ENCODE measurements at regions not wholly inside any gene's neighbourhood (a gene's known extent, or its start where the extent isn't known, plus 50 kb on each side); places are given as distances from the start of the nearest gene placed in this dataset.
A peak's percentile ranks its signal among the peaks of the same experiment; 100 is the strongest.
"Not testable (repeated sequence)": the region's sequence is repeated elsewhere in the genome, so short reads cannot be mapped to it uniquely, and the experiment has no call there.

DNA sequence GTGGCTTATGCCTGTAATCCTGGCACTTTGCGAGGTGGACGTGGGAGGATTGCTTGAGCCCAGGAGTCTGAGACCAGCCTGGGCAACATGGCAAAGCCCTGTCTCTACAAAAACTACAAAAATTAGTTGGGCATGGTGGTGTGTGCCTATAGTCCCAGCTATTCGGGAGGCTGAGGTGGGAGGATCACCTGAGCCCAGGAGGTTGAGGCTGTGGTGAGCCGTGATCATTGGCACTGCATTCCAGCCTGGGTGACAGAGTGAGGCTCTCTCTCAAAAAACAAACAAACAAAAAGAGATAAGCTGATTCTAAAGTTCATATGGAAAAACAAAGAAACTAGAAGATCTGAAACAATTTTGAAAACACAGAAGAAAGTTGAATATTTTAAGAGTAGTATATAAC is 136.9 kb downstream of the GPR85 start:
- not testable (repeated sequence) for DNase-seq

DNA sequence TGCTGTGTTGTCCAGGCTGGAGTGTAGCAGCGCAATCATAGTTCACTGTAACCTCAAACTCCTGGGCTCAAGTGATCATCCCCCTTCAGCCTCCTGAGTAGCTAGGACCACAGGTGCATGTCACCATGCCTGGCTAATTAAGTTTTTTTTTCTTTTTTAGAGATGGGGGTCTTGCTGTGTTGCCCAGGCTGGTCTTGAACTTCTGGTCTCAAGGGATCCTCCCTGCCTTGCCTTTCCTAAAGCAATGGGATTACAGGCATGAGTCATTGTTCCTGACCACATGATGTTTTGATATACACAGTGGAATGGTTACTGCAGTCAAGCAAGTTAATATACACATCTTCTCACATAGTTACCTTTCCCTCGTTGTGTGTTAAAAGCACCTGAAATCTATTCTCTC is 140.3 kb downstream of the GPR85 start:
- intact Hi-C loops (cut with DNase I) = no loop called here
- Histone ChIP-seq H3K4me3 (ENCODE audit: low read length in 2 of 2) (no peak overlapping the region), H3K9me3 (ENCODE audit: control insufficient read depth, low read length) (no peaks in the 10 kb centered on the region), H3K27me3 (ENCODE audit: control insufficient read depth in 1 of 2, insufficient read depth in 2 of 2, low read length in 1 of 2) (no peaks in the 10 kb centered on the region), H3K4me1 (ENCODE audit: control insufficient read depth in 1 of 2, insufficient read depth in 2 of 2, low read length in 2 of 2) (no peaks in the 10 kb centered on the region), H3K27ac (ENCODE audit: low read depth in 1 of 2, low read length in 2 of 2) (no peak overlapping the region), H3K36me3 (ENCODE audit: control insufficient read depth in 1 of 2, insufficient read depth in 2 of 2, low read length in 1 of 2) (no peaks in the 10 kb centered on the region)
- ATAC-seq (ENCODE audit: low FRiP score) (no peak), DNase-seq (no peak)
- 92 to 93% methylated on average over 2 of the region's 2 CpGs for WGBS, 2 donors

More for the DNA sequence above, 136.9 kb downstream of the GPR85 start:
- ATAC-seq (ENCODE audit: low FRiP score); H3K27ac ChIP-seq (ENCODE audit: low read depth in 1 of 2, low read length in 2 of 2); H3K27me3 ChIP-seq (ENCODE audit: control insufficient read depth in 1 of 2, insufficient read depth in 2 of 2, low read length in 1 of 2); H3K4me1 ChIP-seq (ENCODE audit: control insufficient read depth in 1 of 2, insufficient read depth in 2 of 2, low read length in 2 of 2); H3K9me3 ChIP-seq (ENCODE audit: control insufficient read depth, low read length); H3K36me3 ChIP-seq (ENCODE audit: control insufficient read depth in 1 of 2, insufficient read depth in 2 of 2, low read length in 1 of 2); H3K4me3 ChIP-seq (ENCODE audit: low read length in 2 of 2); intact Hi-C loops (cut with DNase I): not testable (repeated sequence)
- WGBS, 2 donors = 68 to 70% methylated on average over 4 of the region's 4 CpGs

DNA sequence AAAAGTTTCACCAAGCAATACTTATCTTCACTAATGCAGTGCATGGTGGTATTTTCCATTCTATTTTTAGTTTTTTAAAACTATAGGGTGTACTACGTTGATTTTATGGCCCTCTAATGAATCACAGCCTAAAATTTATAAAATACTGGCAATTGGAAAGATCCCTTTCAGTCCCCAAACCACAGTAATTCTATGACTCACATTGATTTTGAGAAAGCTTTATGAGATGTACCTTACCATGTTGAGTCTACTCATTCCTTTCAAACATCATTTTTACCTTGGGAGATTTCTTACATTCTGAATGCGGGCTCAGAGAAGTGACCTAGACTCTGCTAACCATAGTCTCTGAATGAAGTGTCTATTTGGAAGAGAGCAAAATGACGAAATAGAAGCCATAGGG is 141.6 kb downstream of the GPR85 start:
- Histone ChIP-seq H3K4me3 (ENCODE audit: low read length in 2 of 2) (no peak overlapping the region), H3K4me1 (ENCODE audit: control insufficient read depth in 1 of 2, insufficient read depth in 2 of 2, low read length in 2 of 2) (no peaks in the 10 kb centered on the region), H3K9me3 (ENCODE audit: control insufficient read depth, low read length) (no peaks in the 10 kb centered on the region), H3K27me3 (ENCODE audit: control insufficient read depth in 1 of 2, insufficient read depth in 2 of 2, low read length in 1 of 2) (no peaks in the 10 kb centered on the region), H3K36me3 (ENCODE audit: control insufficient read depth in 1 of 2, insufficient read depth in 2 of 2, low read length in 1 of 2) (no peaks in the 10 kb centered on the region), H3K27ac (ENCODE audit: low read depth in 1 of 2, low read length in 2 of 2) (no peak overlapping the region)
- ATAC-seq (ENCODE audit: low FRiP score) = no peak
- intact Hi-C loops (cut with DNase I) = no loop called here
- 66 to 74% methylated on average over 3 of the region's 3 CpGs for WGBS, 2 donors
- DNase-seq = no peak

GRCh38 chr7:112942981-112943380 is 143.6 kb downstream of the GPR85 start:
- 96 to 100% methylated on average over 1 of the region's 1 CpG for WGBS, 2 donors

DNA sequence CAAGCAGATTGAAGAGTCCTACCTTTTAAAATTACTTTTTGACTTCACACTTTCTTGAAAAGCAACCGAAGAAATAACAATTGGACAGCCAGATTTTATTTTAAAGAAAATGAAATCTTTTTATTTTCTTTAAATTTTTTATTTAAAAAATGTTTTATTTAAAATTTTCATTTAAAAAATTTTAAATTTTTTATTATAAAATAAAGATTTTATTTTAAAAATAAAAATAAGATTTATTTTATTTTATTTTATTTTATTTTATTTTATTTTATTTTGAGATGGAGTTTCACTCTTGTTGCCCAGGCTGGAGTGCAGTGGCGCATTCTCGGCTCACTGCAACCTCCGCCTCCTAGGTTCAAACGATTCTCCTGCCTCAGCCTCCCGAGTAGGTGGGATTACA is 144.5 kb downstream of the GPR85 start:
- WGBS, 2 donors = 89 to 94% methylated on average over 6 of the region's 6 CpGs
- not testable (repeated sequence) for H3K9me3 ChIP-seq (ENCODE audit: control insufficient read depth, low read length); H3K4me1 ChIP-seq (ENCODE audit: control insufficient read depth in 1 of 2, insufficient read depth in 2 of 2, low read length in 2 of 2); H3K27ac ChIP-seq (ENCODE audit: low read depth in 1 of 2, low read length in 2 of 2); H3K36me3 ChIP-seq (ENCODE audit: control insufficient read depth in 1 of 2, insufficient read depth in 2 of 2, low read length in 1 of 2); H3K27me3 ChIP-seq (ENCODE audit: control insufficient read depth in 1 of 2, insufficient read depth in 2 of 2, low read length in 1 of 2); DNase-seq; ATAC-seq (ENCODE audit: low FRiP score); H3K4me3 ChIP-seq (ENCODE audit: low read length in 2 of 2)
- intact Hi-C loops (cut with DNase I) = loop anchor here in 1 of 2 donors (5.0 kb wide), 1 partner anchor 150 kb away; the partner anchor contains the start of gene TMEM168

More at GRCh38 chr7:112942981-112943380, 143.6 kb downstream of the GPR85 start:
- Histone ChIP-seq H3K36me3 (ENCODE audit: control insufficient read depth in 1 of 2, insufficient read depth in 2 of 2, low read length in 1 of 2) (no peaks in the 10 kb centered on the region), H3K9me3 (ENCODE audit: control insufficient read depth, low read length) (no peaks in the 10 kb centered on the region), H3K4me1 (ENCODE audit: control insufficient read depth in 1 of 2, insufficient read depth in 2 of 2, low read length in 2 of 2) (no peaks in the 10 kb centered on the region), H3K27me3 (ENCODE audit: control insufficient read depth in 1 of 2, insufficient read depth in 2 of 2, low read length in 1 of 2) (no peaks in the 10 kb centered on the region), H3K4me3 (ENCODE audit: low read length in 2 of 2) (no peak overlapping the region), H3K27ac (ENCODE audit: low read depth in 1 of 2, low read length in 2 of 2) (no peak overlapping the region)
- DNase-seq = no peak
- intact Hi-C loops (cut with DNase I) = loop anchor here in 1 of 2 donors (5.0 kb wide), 1 partner anchor 151 kb away; the partner anchor contains the start of gene TMEM168
- no peak for ATAC-seq (ENCODE audit: low FRiP score)

- H3K27ac ChIP-seq (ENCODE audit: low read depth in 1 of 2, low read length in 2 of 2) = peak overlapping the region in 1 of 2 donors; percentile 70
- H3K36me3 ChIP-seq (ENCODE audit: control insufficient read depth in 1 of 2, insufficient read depth in 2 of 2, low read length in 1 of 2) = no peaks in the 10 kb centered on the region
- intact Hi-C loops (cut with DNase I) = loop anchor here in 1 of 2 donors (5.0 kb wide), 1 partner anchor 148 kb away; the partner anchor contains the start of gene TMEM168
- H3K4me3 ChIP-seq (ENCODE audit: low read length in 2 of 2) = peak overlapping the region; percentile 51 to 56
- H3K4me1 ChIP-seq (ENCODE audit: control insufficient read depth in 1 of 2, insufficient read depth in 2 of 2, low read length in 2 of 2) = peaks cover 3 to 5% of the 10 kb centered on the region in 2 donors
- H3K27me3 ChIP-seq (ENCODE audit: control insufficient read depth in 1 of 2, insufficient read depth in 2 of 2, low read length in 1 of 2) = no peaks in the 10 kb centered on the region
- peak; percentile 73 for ATAC-seq (ENCODE audit: low FRiP score)
- no peaks in the 10 kb centered on the region for H3K9me3 ChIP-seq (ENCODE audit: control insufficient read depth, low read length)
- DNase-seq = no peak
- WGBS, 2 donors = 7 to 11% methylated on average over 8 of the region's 8 CpGs
These were observed 146.3 kb downstream of the GPR85 start for GRCh38 chr7:112940314-112940732.

GRCh38 chr7:112939574-112940313 is 146.9 kb downstream of the GPR85 start:
- Histone ChIP-seq H3K27me3 (ENCODE audit: control insufficient read depth in 1 of 2, insufficient read depth in 2 of 2, low read length in 1 of 2) (no peaks in the 10 kb centered on the region), H3K4me1 (ENCODE audit: control insufficient read depth in 1 of 2, insufficient read depth in 2 of 2, low read length in 2 of 2) (peaks cover 3 to 5% of the 10 kb centered on the region in 2 donors), H3K9me3 (ENCODE audit: control insufficient read depth, low read length) (no peaks in the 10 kb centered on the region), H3K4me3 (ENCODE audit: low read length in 2 of 2) (peak overlapping the region; percentile 91), H3K36me3 (ENCODE audit: control insufficient read depth in 1 of 2, insufficient read depth in 2 of 2, low read length in 1 of 2) (no peaks in the 10 kb centered on the region), H3K27ac (ENCODE audit: low read depth in 1 of 2, low read length in 2 of 2) (peak overlapping the region in 1 of 2 donors; percentile 70)
- WGBS, 2 donors = 0% methylated on average over 55 of the region's 55 CpGs
- ATAC-seq (ENCODE audit: low FRiP score) (peak; percentile 100), DNase-seq (peak; percentile 100)
- intact Hi-C loops (cut with DNase I) = loop anchor here (5.0 to 10.0 kb wide), 3 partner anchors 42 to 175 kb away; partner anchors contain the start of genes SMIM30 (in 2 of the 2) and TMEM168 (in 1 of the 2)

GRCh38 chr7:112938863-112939573 is 147.6 kb downstream of the GPR85 start:
- 0 to 1% methylated on average over 26 of the region's 26 CpGs for whole genome bisulfite sequencing, 2 donors
- DNase-seq (peak; percentile 62 to 77), ATAC-seq (ENCODE audit: low FRiP score) (peak; percentile 47)
- Histone ChIP-seq H3K4me1 (ENCODE audit: control insufficient read depth in 1 of 2, insufficient read depth in 2 of 2, low read length in 2 of 2) (peaks cover 3 to 5% of the 10 kb centered on the region in 2 donors), H3K36me3 (ENCODE audit: control insufficient read depth in 1 of 2, insufficient read depth in 2 of 2, low read length in 1 of 2) (no peaks in the 10 kb centered on the region), H3K27ac (ENCODE audit: low read depth in 1 of 2, low read length in 2 of 2) (peak overlapping the region in 1 of 2 donors; percentile 38), H3K4me3 (ENCODE audit: low read length in 2 of 2) (peak overlapping the region; percentile 91), H3K27me3 (ENCODE audit: control insufficient read depth in 1 of 2, insufficient read depth in 2 of 2, low read length in 1 of 2) (no peaks in the 10 kb centered on the region), H3K9me3 (ENCODE audit: control insufficient read depth, low read length) (no peaks in the 10 kb centered on the region)
- intact Hi-C loops (cut with DNase I) = loop anchor here (5.0 to 10.0 kb wide), 2 partner anchors 42 to 176 kb away; partner anchors contain the start of gene SMIM30 (in 2 of the 2)

All from aorta (tissue), 5 donors.